ENCODE measurements at regions not wholly inside any gene's neighbourhood (a gene's known extent, or its start where the extent isn't known, plus 50 kb on each side); places are given as distances from the start of the nearest gene placed in this dataset.

DNA sequence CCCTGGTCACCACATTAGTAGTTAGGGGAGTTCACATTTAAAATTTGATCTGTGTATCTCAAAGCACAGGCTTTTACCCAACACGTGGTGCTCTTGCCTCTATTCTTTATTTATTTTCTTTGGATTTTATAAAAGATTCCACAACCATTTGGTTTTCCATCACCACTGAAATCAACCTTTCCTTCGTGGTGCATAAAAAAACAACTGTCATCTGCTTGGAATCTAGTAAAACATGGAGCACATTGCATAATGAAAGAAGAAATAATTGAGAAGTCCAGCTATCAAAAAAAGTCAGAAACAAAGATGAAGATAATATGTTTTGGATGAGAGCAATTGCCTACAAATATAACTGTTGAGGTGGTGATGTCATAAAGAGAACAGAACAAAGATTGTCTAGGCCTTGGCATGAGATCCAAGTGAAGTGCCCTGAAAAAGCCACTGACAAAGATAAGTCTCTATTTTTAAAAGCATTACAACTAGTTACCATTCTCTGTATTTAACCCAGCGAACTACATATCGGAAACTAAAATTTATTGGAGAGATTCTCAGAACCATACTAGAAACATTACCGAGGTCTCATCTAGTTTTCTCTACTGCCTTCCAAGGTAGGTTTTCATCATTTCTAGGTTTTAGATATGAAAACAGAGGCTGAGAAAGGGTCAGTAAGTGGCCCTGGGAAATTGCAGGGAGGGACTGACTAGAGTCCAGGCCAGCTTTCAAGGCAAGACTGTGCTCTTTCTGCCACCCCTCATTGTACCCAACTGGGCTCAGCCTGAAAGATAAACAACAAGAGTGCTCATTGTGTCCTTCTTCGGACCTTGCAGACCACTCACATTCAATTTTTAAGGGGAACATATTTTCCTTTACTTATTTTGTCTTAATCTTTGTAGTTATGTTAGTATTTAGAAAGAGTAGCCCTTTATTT is 127.3 kb downstream of the MAD2L1 start:
- in situ Hi-C loops (cut with HindIII; ENCODE audit: low pct_unique_long_range_greater_than_20kb, low sequenced_read_pairs), result no loop called here
- no peak for DNase-seq (ENCODE audit: low read depth)

DNA sequence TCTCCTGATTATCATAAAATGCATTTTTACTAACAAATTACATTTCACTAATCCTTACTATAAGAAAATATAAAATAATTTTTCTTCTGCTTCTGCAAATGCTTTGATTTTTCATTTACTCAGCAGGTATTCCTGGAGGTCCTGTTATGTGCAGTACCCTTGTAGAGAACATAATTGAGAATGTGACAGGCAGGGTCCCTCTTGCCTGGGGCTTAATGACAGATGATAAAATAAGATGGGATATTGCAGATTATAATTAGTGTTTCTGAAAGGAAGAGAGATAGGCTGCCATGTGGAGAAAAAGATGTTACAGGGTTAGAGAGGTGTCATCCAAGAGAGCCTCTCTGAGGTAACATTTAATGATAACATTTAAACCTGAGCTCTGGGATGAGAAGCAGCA is 128.9 kb downstream of the MAD2L1 start:
- in situ Hi-C loops (cut with HindIII; ENCODE audit: low pct_unique_long_range_greater_than_20kb, low sequenced_read_pairs), result no loop called here
- DNase-seq (ENCODE audit: low read depth), result no peak

DNA sequence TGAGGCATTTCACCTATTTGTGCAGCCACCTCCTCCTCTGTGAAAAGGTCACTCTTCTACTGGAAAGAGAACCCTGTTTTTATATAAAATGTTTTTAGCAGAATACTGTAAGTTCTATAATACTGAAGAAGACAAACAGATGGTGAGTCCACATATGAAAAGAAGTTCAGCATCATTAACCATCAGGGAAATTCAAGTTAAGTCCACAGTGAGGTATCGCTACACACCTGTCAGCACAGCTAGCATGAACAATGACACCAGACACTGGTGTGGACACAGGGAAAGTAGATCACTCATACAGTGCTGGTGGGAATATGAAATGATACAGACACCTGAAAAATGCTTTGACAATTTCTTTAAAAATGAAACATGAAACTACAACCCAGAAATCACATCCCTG is 133.0 kb downstream of the MAD2L1 start:
- no peak for DNase-seq (ENCODE audit: low read depth)
- in situ Hi-C loops (cut with HindIII; ENCODE audit: low pct_unique_long_range_greater_than_20kb, low sequenced_read_pairs), result no loop called here

DNA sequence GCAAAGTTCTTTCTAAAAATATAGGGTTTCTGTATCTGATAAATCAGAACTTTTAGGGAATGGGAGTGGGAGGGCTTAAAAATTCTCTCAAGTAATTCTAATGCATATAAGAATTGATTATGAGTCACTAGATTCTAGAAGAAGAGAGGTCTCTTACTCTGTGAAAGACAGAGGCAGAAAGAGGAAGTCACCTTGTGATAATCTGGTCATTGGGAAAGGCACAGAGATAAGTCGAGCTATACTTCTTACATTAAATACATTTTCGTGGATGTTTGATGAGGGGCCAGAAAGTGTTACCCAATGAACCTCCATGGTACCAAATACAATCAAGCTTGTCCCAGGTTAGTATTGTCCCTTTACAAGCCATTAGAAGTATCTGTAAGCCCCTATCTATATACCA is 134.4 kb downstream of the MAD2L1 start:
- in situ Hi-C loops (cut with HindIII; ENCODE audit: low pct_unique_long_range_greater_than_20kb, low sequenced_read_pairs), result no loop called here
- no peak for DNase-seq (ENCODE audit: low read depth)

DNA sequence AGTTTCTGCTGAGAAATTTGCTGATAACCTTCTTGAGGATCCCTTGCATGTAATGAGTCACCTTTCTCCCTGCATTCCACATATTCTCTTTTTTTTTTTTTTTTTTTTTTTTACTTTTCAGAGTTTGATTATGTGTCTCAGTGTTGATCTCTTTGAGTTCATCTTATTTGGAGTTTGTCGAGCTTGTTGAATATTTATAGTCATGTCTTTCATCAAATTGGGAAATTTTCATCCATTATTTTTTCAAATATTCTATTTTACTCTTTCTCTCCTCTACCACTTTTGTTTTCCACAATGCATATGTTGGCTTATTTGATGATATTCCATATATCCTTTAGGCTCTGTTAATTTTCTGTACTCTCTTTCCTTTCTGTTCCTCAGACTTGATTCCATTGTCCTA is 136.1 kb downstream of the MAD2L1 start:
- no peak for DNase-seq (ENCODE audit: low read depth)
- in situ Hi-C loops (cut with HindIII; ENCODE audit: low pct_unique_long_range_greater_than_20kb, low sequenced_read_pairs), result no loop called here

DNA sequence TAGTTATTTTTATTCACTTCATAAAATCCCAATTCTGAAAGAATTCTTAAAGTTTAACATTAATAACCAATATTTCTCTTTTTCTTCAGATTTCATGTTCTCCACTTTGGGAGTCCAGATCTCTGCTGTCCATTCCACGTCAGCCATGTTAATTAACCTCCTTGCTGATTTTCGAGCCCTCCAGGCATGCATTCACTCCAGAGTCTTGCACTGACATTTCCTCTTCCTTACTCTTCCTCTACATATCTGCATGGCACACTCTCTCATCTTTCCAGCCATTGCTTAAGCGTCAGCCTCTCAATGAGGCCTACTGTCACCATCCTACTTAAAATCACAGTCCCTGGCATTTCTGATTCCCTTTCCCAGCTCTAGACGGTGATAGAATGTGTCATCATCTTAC is 144.8 kb downstream of the MAD2L1 start:
- in situ Hi-C loops (cut with HindIII; ENCODE audit: low pct_unique_long_range_greater_than_20kb, low sequenced_read_pairs), result no loop called here
- DNase-seq (ENCODE audit: low read depth), result no peak

DNA sequence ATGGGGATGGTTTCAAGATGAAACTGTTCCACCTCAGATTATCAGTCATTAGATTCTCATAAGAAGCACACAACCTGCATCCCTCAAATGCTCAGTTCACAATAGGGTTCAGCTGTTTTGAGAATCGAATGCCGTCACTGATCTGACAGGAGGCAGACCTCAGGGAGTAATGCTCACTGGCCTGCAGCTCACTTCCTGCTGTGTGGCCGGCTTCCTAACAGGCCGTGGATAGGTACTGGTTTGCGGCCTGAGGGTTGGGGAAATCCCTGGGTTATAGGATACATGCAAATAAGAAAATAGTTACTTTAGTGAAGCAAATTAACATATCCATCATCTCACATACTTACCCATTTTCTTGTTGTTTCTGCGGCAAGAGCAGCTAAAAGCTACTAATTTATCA is 160.4 kb downstream of the MAD2L1 start:
- in situ Hi-C loops (cut with HindIII; ENCODE audit: low pct_unique_long_range_greater_than_20kb, low sequenced_read_pairs), result no loop called here
- DNase-seq (ENCODE audit: low read depth), result no peak

DNA sequence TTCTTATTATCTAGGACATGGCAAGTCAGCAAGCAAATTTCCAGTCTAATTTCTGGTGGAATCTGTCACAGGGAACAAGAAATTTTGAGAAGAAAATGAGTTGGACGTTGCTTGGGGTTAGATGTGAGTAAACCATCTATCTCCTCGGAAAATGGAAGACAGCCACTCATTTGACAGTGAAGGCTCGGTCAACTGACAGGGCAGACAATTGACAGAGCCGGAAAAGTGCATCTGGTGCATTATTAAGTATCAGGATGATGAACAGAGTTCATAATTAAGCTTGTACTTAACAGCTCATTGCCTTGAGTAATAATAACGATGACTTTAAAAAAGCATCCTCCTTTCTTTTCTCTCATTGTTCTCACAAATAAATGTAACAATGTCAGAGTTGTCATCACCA is 168.4 kb downstream of the MAD2L1 start:
- in situ Hi-C loops (cut with HindIII; ENCODE audit: low pct_unique_long_range_greater_than_20kb, low sequenced_read_pairs), result no loop called here
- no peak for DNase-seq (ENCODE audit: low read depth)

DNA sequence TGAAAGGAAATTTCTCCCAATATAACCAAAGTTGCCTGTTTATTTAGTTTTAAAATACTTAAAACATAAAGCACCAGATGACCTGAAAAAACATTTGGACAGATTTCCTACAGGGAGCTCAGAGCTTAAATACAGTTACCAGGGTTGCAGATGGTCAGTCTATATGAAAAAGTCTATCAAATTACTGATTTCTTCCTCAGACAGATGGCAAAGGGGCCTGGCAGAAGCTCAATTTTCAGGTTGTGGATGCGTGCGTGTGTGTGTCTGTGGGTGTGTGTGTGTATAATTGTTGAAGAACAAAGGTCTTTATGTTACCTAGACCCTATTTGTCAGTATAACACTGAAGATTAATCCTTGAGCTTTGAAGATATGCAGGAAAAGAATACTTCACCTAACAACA is 169.4 kb downstream of the MAD2L1 start:
- no peak for DNase-seq (ENCODE audit: low read depth)
- in situ Hi-C loops (cut with HindIII; ENCODE audit: low pct_unique_long_range_greater_than_20kb, low sequenced_read_pairs), result no loop called here

DNA sequence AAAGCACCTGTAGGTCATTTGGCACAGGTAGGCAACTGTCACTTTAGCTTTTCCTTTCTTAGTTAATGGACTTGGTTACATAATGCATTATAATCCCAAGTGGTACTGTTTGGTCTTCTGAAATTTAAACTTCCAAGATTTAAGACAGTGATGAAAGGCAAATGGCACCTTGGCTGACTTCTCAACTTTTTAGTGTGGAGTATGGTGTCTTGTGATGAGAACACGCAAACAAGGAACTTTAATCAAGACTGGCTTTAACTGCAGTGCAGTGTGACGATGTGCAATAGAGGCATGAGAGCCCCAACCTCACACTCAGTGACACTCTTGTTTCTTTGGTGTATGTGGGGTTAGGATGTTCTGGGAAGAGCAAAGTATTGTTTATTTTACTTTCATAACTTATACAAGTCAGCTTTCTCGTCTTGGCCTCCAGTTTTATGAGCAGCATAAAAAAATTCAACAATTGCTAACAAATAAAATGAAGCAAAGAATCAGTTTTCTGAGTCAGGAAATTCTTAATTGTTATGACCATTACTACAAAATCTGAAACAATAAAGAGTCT is 171.9 kb downstream of the MAD2L1 start:
- DNase-seq (ENCODE audit: low read depth), result no peak
- in situ Hi-C loops (cut with HindIII; ENCODE audit: low pct_unique_long_range_greater_than_20kb, low sequenced_read_pairs), result no loop called here

DNA sequence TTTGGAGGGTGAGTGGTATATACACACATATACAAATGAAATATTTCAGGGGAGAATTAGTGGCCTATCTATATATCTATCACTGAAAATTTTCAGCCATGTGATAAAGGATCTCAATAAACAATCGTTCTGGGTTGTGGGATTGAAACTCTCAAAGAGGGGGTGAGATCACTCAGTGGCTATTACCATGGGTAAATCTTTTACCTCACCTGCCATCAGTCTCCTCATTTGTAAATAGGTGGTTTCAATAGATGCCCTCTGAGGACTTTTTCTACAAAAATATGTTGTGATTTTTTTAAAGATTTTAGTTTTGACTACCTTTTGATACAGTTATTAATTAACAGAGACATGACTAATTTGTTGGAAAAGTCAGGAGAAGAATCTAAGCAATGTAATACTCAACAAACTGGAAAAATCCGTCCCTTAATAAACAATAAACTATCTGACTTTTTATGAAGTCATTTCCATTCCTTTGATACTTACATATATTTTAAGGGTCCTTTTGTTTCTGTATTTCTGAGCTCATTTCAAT is 192.8 kb downstream of the MAD2L1 start:
- in situ Hi-C loops (cut with HindIII; ENCODE audit: low pct_unique_long_range_greater_than_20kb, low sequenced_read_pairs), result no loop called here
- peak; percentile 4 for DNase-seq (ENCODE audit: low read depth)

DNA sequence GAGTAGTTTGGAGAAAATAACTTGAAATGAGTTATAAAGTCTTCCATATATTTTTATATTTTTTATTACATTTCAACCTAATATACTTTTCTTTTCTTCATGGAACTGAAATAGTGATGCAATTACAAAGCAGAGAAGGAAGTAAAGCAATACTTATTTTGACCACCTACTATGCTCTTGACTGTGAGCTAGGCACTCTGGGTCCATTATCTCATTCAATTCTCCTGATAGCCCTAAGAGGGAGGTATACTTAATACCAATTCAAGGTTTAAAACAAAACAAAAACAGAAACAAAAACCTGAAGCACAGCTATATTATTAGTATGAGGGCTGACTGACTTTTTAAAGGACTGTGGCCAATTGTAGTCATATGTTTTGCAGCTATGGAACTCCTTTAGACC is 193.5 kb downstream of the MAD2L1 start:
- DNase-seq (ENCODE audit: low read depth), result no peak
- in situ Hi-C loops (cut with HindIII; ENCODE audit: low pct_unique_long_range_greater_than_20kb, low sequenced_read_pairs), result no loop called here

DNA sequence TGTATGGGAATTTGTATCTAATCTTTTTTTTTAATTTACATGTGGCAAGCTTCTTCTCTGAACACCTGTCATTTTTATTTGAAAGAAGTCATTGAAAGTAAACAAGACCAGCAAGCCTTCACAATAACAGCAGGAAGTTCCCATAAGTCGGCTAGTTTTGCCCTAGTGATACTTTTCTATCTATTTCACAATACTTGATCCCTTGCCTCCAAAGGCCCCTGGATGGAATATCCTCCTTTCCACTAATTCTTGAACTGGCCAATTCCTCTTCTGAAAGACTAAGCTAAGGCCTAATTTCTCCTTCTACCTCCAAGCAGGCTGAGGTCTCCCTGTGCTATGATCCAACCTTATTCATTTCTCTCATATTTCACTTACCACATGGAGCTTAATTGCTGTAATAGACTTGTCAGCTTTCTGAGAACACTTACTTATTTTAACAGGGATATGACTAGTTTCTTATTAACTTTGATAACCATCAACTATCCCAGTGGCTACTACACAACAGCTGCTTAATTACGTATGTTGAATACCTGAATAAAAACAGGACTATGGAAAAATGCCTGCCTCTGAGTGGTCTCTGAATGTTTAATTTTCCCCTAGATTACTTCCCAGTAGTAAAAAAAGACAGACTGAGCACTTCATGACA is 194.2 kb downstream of the MAD2L1 start:
- DNase-seq (ENCODE audit: low read depth), result peak; percentile 11
- in situ Hi-C loops (cut with HindIII; ENCODE audit: low pct_unique_long_range_greater_than_20kb, low sequenced_read_pairs), result no loop called here

DNA sequence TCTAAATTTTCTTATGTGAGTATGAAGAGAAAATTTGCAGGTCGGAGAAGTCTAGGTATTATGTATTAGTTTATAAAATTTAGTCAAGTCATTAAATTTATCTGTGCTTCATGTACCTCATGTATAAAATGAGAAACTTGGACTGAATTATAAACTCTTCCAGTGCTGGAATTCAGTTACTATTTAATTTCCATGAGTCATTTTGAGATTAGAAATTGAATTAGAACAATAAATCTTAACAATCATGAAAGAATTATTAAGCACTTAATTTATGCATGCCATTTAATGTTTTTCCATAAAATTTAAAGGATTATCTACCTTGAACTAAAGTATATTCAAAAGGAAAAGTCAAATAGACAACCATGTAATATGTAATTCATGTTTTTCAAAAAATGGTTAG is 195.8 kb downstream of the MAD2L1 start:
- DNase-seq (ENCODE audit: low read depth), result no peak
- in situ Hi-C loops (cut with HindIII; ENCODE audit: low pct_unique_long_range_greater_than_20kb, low sequenced_read_pairs), result no loop called here

DNA sequence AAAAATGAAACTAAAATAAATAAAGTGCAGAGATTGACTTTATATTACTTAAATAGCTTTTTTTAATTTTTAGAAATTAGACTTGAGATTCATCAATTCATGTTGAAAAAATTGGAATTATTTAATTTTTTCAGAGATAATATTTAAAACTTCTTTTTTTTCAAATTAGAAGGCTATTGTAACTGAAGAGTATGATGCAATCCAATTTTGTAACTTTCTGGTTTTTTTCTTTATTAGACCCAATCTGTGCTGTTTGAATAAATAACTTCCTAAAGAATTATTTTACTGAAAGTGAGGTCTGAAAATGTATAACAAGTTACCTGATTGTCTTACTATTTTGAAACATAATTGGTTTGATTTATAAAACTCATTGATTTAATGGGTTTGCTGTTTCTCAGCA is 200.9 kb downstream of the MAD2L1 start:
- DNase-seq (ENCODE audit: low read depth), result no peak
- in situ Hi-C loops (cut with HindIII; ENCODE audit: low pct_unique_long_range_greater_than_20kb, low sequenced_read_pairs), result no loop called here

DNA sequence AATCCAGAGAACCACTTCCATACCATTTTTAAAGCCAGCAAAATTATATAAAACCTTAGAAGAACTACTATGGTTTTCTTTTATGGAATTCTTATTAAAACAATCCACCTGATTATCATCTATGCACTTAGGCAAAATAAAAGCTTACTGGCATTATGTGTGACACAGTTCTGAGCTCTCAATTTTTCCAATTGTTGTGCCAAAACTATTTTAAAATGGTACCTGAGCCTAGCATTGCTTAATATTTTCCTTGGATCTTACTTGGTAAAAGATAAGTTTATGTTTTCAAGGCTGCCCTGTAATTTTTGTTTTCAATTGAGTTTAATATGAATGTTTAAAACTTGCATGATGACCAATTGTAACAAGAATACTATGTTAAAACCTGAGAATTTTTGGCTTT is 201.3 kb downstream of the MAD2L1 start:
- no peak for DNase-seq (ENCODE audit: low read depth)
- in situ Hi-C loops (cut with HindIII; ENCODE audit: low pct_unique_long_range_greater_than_20kb, low sequenced_read_pairs), result no loop called here

DNA sequence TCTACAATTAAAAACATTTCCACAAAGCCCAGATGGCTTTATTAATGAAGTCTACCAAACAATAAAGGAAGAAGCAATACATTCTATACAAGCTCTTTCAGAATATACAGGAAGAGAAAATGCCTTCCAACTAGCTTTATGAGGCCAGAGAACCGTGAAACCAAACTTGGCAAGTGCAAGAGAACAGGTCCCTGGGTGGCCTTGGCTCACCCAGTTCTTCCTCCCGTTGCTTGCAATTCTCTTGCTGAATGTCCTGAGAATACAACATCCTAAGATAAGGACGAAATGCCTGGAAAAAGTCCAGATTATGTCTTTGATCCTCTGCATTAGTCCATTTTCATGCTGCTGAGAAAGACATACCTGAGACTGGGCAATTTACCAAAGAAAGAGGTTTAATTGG is 204.9 kb downstream of the MAD2L1 start:
- DNase-seq (ENCODE audit: low read depth), result no peak
- in situ Hi-C loops (cut with HindIII; ENCODE audit: low pct_unique_long_range_greater_than_20kb, low sequenced_read_pairs), result no loop called here

DNA sequence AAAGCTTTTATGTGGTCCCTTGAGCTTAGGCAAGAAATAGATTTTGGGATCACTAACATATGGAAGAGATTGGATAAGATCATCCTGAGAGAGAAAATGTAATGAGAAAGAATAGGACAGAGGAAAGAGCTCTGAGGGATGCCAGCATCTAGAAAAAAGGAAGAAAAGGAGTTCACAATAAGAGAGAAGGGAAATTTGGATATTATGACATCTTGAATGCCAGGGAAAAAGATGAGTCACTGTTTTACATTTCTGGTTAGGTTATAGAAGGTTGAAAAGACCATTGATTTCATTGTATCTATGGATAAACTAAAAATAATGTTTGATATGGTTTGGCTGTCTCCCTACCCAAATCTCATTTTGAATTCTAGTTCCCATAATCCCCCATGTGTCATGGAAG is 208.5 kb downstream of the MAD2L1 start:
- no peak for DNase-seq (ENCODE audit: low read depth)
- in situ Hi-C loops (cut with HindIII; ENCODE audit: low pct_unique_long_range_greater_than_20kb, low sequenced_read_pairs), result no loop called here

DNA sequence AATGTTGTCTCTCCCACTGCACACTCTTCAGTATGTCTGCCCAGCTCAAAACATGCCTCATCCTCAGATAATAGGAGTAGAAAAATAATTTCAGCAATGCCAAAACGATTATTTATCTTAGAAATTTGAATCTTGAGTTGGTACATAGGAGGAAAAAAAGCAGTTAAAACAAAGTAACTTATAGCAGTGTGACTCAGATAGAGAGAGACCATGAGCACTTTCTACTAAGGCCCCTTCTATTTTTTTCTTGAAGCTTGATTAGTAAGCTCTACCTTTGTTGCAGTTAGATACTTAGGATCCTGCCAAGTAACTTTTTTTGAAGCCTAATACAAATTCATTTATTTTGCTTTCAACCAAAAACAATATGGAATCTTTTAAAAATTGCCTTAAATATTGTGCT is 212.3 kb downstream of the MAD2L1 start:
- no peak for DNase-seq (ENCODE audit: low read depth)
- in situ Hi-C loops (cut with HindIII; ENCODE audit: low pct_unique_long_range_greater_than_20kb, low sequenced_read_pairs), result no loop called here
